RWPE1 (cell line): ENCODE measurements at regions not wholly inside any gene's neighbourhood (a gene's known extent, or its start where the extent isn't known, plus 50 kb on each side); places are given as distances from the start of the nearest gene placed in this dataset.
"Not testable (repeated sequence)": the region's sequence is repeated elsewhere in the genome, so short reads cannot be mapped to it uniquely, and the experiment has no call there.

Experiments used
- CTCF ChIA-PET: fragments of 350-600 bp; sonication (Branson Sonifier 250); formaldehyde crosslinking; extraction: SDS; loops from one replicate; lab custom pipeline; 2021; lab: Yijun Ruan, JAX
- POLR2A ChIA-PET: fragments of 400-600 bp; formaldehyde crosslinking; extraction: SDS; loops from one replicate; lab custom pipeline; 2020; ENCODE audit warnings: antibody characterized with exemption; ENCODE audit not compliant: low non-redundant PET; lab: Yijun Ruan, JAX
- DNase-seq: peaks from one replicate; pipeline ENCODE4 v3.0.0; 2012; ENCODE audit warnings: low spot score
- H3K27ac ChIP-seq: fragments of 450-650 bp; 2 replicates; pipeline ENCODE4 v1.5.1; 2017
- TF ChIP-seq, protein P1 (sequence below): fragments of 450-650 bp; conservative IDR thresholded peaks from 2 replicates; pipeline ENCODE4 v1.5.1; 2017; ENCODE audit warnings: low read depth, mild to moderate bottlenecking

DNA sequence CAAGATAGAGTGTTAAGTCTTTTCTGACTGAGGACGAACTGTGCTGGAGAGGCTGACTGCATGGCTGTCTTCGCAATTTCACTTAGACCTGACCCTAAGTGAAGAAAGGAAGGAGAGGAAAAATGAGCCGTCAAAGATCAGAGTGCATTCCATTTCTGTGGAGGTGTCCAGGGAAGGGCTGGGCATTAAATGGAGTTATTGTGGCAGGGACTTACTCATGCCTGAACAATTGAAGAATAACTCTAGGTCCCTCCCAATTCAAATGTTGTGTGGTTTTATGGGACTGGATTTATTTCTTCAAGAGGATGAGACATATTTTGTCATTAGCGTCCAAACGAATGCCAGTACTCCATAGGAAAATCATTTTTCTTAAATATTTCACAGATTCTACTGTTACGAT, 187.3 kb upstream of the CFAP20DC start:
- TF ChIP-seq, protein P1, sequence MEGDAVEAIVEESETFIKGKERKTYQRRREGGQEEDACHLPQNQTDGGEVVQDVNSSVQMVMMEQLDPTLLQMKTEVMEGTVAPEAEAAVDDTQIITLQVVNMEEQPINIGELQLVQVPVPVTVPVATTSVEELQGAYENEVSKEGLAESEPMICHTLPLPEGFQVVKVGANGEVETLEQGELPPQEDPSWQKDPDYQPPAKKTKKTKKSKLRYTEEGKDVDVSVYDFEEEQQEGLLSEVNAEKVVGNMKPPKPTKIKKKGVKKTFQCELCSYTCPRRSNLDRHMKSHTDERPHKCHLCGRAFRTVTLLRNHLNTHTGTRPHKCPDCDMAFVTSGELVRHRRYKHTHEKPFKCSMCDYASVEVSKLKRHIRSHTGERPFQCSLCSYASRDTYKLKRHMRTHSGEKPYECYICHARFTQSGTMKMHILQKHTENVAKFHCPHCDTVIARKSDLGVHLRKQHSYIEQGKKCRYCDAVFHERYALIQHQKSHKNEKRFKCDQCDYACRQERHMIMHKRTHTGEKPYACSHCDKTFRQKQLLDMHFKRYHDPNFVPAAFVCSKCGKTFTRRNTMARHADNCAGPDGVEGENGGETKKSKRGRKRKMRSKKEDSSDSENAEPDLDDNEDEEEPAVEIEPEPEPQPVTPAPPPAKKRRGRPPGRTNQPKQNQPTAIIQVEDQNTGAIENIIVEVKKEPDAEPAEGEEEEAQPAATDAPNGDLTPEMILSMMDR: no peak
- no peak overlapping the region for H3K27ac ChIP-seq
- ChIA-PET POLR2A (no interaction called here), CTCF (interaction anchor here (0.6 kb wide), 1 partner anchor 339 kb away, joined by 3 read pairs; no protein-coding TSS in a partner anchor)
- DNase-seq: peak; percentile 23

DNA sequence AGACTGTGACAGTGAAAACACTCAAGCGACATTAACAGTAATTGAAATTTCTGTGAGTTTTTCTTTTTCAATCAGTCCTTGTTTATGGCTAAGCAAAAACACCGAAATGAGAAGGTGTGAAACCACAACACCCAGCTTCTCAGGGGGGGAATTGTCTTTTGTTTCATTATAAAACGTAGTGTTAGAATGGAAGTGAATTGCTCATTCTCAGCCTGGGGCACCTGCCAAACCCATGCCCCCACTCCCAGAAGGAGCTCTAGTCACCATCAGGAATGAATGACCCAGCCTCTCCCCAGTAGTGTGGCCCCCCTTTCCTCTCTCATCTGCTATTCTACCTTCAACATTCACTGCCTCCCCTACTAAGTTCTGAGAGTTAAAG, 185.8 kb upstream of the CFAP20DC start:
- no peak overlapping the region for H3K27ac ChIP-seq
- TF ChIP-seq, protein P1: no peak
- DNase-seq: no peak
- ChIA-PET POLR2A (no interaction called here), CTCF (no interaction called here)

DNA sequence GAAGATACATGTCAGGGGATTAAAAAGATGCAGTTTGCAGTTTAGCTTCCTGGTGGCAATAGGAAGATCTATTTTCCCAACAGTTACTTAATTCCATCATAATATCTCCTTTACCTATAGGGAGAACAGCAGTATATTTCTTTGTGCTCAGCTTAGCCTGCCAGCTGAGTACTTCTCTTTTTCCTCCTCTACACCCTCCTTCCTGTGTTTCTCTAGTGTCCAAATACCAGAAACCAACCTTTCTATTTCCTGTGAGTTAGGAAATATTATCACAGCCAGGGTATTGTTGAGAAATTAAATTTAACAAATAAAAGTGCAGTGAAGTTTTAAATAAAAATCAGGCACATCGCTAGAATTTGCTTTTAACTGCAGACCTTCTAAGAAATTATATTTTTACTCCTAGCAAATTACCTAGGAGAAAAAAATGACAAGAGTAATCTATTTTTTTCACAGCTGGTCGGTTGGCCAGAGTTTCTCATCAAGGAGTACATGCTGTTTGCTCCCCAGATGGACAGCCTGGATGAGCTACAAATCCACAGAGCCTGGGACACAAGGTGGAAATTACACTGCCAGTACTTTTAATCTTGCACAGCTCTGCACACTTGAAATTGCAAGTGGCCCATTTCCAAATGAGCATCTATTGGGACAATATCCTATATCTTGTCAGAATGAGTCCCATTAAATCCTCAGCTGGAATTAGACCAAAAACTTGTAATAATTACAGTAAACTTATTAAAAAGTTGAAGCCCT, 185.2 kb upstream of the CFAP20DC start:
- no peak overlapping the region for H3K27ac ChIP-seq
- ChIA-PET POLR2A (no interaction called here), CTCF (no interaction called here)
- TF ChIP-seq, protein P1: no peak
- no peak for DNase-seq

DNA sequence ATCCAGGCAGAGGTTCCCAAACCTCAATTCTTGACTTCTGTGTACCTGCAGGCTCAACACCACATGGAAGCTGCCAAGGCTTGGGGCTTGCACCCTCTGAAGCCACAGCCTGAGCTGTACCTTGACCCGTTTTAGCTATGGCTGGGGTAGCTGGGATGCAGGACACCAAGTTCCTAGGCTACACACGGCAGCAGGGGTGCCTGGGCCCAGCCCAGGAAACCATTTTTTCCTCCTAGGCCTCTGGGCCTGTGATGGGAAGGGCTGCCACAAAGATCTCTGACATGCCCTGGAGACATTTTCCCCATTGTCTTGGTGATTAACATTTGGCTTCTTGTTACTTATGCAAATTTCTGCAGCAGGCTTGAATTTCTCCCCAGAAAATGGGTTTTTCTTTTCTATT, 180.6 kb upstream of the CFAP20DC start:
- H3K27ac ChIP-seq, POLR2A ChIA-PET, CTCF ChIA-PET, DNase-seq: not testable (repeated sequence)

DNA sequence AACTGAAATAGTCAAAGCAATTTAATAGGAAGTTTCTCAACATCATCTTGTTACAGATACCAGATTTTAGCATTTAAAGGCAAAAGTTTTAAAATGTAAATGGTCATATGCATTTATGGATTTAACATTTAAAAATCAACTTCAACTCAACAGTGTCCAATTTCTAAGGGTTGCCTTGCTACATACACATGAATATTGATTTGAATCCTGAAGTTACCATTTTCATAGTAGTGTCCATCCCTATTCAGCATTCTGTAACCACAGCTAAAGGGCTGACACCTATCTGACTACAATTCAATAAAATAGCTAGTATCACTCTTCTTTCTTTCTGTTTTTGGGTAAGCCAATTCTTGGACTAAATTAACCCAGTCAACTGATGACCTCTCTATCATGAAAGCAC, 164.0 kb upstream of the CFAP20DC start:
- no peak for DNase-seq
- ChIA-PET CTCF (interaction anchor here (0.7 kb wide), 1 partner anchor 96 kb away, joined by 3 read pairs; no protein-coding TSS in a partner anchor), POLR2A (no interaction called here)
- TF ChIP-seq, protein P1: no peak
- H3K27ac ChIP-seq: no peak overlapping the region

DNA sequence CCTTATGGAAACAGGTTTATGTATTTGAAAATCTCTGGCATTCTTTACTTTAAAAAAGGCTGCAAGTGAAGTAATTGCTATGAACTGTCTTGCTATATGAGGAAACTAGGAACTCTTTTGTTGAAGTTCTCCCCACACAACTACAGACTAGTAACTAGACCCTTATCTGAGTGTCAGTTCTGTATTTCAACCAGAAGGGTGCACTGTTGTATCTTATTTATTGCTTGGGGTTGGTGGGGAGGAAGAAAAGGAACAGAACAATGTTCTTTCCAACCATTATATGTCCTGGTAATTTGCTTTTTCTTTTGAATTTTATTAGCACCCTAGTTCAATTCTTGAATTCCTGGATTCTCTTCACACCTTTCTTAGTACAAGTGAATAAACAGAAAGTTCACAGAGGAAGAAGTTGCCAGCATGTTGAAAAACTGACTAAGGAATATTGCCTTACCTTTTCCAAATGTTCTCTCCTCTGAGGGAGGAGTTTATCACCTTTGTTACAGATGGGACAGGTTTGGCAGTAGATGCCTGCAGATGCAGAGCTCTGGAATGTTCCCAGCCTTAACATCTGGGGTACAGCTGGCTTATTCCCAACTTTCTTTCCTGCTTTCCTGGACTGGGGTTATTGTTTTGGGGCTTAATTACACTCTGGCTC, 162.4 kb upstream of the CFAP20DC start:
- peak; percentile 41 for DNase-seq
- POLR2A ChIA-PET: no interaction called here

More for the DNA sequence above, 162.4 kb upstream of the CFAP20DC start:
- no peak overlapping the region for H3K27ac ChIP-seq
- TF ChIP-seq, protein P1: peak; percentile 62
- CTCF ChIA-PET: interaction anchor here (0.6 kb wide), 1 partner anchor 110 kb away, joined by 3 read pairs; no protein-coding TSS in a partner anchor
